OCI-LY3 (cell line): ENCODE measurements at regions not wholly inside any gene's neighbourhood (a gene's known extent, or its start where the extent isn't known, plus 50 kb on each side); places are given as distances from the start of the nearest gene placed in this dataset.

ENCODE experiments used
- EZH2phosphoT487 ChIP-seq: fragments of 200-600 bp; shearing (Covaris generic); IDR thresholded peaks from 2 replicates; pipeline ENCODE4 v1.6.1; 2018; ENCODE audit warnings: antibody characterized with exemption, mixed run types, low read depth
- TF ChIP-seq, protein P1 (sequence below): fragments of 200-600, 300-600 bp; sonication (generic); IDR thresholded peaks from 2 replicates; pipeline ENCODE4 v1.5.1; 2014; ENCODE audit warnings: antibody characterized with exemption, low read length, low read depth

DNA sequence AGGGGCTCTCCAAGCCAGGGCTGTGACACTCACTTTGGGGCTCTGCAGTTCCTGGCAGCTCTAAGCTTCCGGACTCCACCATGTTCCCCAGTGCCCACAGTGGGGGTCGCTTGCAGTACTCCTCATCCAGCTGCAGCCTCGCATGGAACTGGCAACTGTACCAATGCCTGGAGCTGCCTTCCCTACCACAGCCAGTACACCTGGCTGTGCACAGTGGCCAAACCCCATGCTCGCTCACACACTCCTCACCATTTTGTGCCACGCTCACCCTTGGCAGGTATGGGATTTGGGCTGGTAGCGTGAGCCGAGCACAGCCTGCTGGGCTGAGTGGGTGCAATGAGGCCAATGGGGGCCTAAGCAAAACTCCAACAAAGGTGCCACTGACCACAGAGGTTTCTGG is 1369.9 kb downstream of the KCNT2 start:
- TF ChIP-seq, protein P1, sequence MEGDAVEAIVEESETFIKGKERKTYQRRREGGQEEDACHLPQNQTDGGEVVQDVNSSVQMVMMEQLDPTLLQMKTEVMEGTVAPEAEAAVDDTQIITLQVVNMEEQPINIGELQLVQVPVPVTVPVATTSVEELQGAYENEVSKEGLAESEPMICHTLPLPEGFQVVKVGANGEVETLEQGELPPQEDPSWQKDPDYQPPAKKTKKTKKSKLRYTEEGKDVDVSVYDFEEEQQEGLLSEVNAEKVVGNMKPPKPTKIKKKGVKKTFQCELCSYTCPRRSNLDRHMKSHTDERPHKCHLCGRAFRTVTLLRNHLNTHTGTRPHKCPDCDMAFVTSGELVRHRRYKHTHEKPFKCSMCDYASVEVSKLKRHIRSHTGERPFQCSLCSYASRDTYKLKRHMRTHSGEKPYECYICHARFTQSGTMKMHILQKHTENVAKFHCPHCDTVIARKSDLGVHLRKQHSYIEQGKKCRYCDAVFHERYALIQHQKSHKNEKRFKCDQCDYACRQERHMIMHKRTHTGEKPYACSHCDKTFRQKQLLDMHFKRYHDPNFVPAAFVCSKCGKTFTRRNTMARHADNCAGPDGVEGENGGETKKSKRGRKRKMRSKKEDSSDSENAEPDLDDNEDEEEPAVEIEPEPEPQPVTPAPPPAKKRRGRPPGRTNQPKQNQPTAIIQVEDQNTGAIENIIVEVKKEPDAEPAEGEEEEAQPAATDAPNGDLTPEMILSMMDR, result no peak
- no peak for TF ChIP-seq EZH2phosphoT487
